ENCODE measurements at regions not wholly inside any gene's neighbourhood (a gene's known extent, or its start where the extent isn't known, plus 50 kb on each side); places are given as distances from the start of the nearest gene placed in this dataset.
A peak's percentile ranks its signal among the peaks of the same experiment; 100 is the strongest.

DNA sequence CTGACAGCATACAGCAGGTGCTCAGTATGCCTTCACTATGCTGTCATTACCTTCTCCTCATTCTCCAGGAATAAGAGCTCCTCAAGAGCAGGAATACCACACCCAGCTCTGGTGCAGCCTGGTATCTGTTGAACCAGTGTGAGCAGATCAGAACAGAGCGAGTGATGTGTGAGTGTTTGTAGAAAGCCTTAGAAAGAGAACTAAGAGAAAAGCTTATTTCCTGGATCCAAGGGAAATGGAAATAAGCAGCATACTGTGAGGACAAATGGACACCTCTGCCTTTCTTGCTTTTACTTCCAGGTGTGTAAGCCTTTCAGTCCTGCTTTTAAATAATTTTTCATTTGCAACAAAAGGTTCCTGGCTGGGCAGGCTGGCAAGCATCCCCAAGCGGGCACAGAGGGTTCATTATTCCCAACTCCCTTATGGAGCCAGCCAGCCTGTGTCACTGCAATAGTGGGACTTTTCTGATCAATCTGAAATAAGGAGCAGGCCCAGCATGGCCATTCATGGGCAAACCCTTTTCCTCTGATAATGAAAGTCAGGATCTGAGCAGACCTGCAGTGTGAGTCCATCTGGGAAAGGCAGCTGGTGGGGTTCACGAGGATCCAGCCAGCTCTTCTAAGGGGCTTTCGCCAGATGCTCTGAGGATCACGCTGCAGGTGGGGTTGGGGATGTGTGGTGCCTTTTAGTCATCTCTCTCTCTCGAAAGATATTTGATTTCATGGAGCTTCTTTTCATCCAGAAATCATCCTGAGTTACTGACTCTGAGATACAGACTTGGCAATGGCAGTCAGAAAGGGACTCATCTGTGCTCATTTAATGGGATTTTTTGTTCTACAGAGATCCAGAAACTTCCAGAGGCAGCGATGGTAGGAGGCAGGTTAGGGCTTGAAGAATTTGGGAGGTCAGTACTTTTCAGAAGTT lies 594.9 kb upstream of the CFAP20DC start:
- ATAC-seq (ENCODE audit: low FRiP score in 2 of 2) = no peak
- TF ChIP-seq, protein P1, sequence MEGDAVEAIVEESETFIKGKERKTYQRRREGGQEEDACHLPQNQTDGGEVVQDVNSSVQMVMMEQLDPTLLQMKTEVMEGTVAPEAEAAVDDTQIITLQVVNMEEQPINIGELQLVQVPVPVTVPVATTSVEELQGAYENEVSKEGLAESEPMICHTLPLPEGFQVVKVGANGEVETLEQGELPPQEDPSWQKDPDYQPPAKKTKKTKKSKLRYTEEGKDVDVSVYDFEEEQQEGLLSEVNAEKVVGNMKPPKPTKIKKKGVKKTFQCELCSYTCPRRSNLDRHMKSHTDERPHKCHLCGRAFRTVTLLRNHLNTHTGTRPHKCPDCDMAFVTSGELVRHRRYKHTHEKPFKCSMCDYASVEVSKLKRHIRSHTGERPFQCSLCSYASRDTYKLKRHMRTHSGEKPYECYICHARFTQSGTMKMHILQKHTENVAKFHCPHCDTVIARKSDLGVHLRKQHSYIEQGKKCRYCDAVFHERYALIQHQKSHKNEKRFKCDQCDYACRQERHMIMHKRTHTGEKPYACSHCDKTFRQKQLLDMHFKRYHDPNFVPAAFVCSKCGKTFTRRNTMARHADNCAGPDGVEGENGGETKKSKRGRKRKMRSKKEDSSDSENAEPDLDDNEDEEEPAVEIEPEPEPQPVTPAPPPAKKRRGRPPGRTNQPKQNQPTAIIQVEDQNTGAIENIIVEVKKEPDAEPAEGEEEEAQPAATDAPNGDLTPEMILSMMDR (IDR thresholded peaks at IDR 0.05) = no peak
- no peak for TF ChIP-seq POLR2AphosphoS5 (IDR thresholded peaks at IDR 0.05)
- no peak for TF ChIP-seq POLR2A (IDR thresholded peaks at IDR 0.05)
- no peak for TF ChIP-seq EP300 (IDR thresholded peaks at IDR 0.05)

DNA sequence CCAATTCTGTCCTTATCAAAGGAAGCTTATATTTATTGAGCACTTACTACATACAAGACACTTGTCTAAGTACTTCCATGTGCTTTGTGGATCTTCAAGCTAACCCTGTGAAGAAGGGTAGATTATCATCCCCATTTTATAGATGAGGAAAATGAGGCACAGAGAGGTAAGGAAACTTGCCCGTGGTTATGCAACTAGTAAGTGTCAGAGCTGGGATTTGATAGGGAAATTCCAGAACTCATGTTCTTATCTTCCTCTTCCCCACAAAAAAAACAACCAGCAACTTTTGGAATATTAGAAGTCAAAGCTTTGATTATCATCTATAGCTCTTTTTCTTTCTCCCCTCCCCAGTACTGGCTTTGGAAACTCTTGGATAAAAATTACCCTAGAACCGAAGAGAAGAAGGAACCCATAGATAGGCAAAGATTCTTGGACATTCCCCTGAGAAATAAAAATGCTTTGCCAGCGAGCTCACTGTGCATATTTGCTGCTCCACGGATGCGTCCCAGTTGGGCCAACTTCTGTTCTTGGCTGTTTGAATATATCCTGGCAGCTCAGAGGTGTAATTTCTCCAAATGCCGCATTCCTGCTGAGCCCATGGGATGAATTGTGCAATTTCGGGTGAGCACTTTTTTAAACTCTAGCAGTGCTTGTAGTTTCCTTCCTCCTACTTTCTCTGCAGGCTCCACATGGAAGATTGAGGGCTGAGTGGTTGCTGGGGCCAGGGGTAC lies 591.5 kb upstream of the CFAP20DC start:
- H3K27me3 ChIP-seq = no peaks in the 10 kb centered on the region
- TF ChIP-seq POLR2A (IDR thresholded peaks at IDR 0.05) (no peak), POLR2AphosphoS5 (IDR thresholded peaks at IDR 0.05) (peak in 1 of 2 donors; percentile 29)
- peaks cover 0 to 15% (median 7%) of the 10 kb centered on the region in 4 donors for H3K4me1 ChIP-seq
- WGBS, 2 donors = 42 to 46% methylated on average over 7 of the region's 7 CpGs
- ATAC-seq (ENCODE audit: low FRiP score in 2 of 2) = peak in 1 of 2 donors; percentile 88
- no peak overlapping the region for H3K4me3 ChIP-seq
- H3K36me3 ChIP-seq = no peaks in the 10 kb centered on the region
- H3K9me3 ChIP-seq = no peaks in the 10 kb centered on the region
- no peak overlapping the region for H3K27ac ChIP-seq
- DNase-seq = no peak

More for the DNA sequence above, 594.9 kb upstream of the CFAP20DC start:
- Histone ChIP-seq H3K9me3 (peaks cover 0 to 5% (median 0%) of the 10 kb centered on the region in 4 donors), H3K27ac (no peak overlapping the region), H3K27me3 (no peaks in the 10 kb centered on the region), H3K4me1 (peaks cover 0 to 15% (median 7%) of the 10 kb centered on the region in 4 donors), H3K4me3 (no peak overlapping the region), H3K36me3 (no peaks in the 10 kb centered on the region)
- no peak for DNase-seq
- 83 to 93% methylated on average over 7 of the region's 7 CpGs for WGBS, 2 donors

DNA sequence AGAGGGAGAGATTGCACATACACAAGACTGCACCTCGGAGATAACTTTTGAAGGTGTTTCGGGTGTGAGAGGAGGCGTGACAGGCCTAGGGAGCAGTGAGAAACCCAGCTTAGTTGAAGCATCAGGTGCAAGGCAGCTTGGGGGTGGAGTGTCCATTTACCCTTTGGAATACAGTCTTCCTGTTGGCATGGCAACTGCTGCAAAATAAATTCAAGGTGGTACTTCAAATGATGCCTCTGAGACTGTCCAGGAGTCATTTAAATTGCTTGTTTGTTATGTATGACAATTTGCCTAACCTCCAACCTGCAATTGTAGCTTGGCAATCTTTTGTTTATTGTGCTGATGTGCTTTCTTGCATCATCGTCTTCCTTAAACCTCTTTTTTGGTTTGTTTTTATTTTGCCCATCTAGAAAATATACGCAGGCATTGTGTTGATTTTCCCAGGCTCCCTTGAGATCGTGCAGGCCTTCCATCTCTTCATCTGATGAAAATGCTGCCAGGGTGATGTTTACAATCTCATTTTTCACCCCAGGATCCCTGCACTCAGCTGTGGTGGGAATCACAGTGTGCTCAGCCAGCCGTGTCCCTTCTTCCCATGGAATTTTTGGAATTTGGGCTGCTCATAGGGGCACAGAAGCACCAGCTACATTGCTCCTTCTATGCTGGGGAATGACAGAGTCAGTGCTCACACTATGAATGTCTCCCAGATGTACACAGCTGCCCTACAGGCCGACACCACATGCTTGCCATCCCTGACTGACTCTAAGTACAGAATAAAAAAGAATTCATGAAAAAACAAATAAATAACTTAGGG lies 583.1 kb upstream of the CFAP20DC start:
- Histone ChIP-seq H3K4me1 (no peaks in the 10 kb centered on the region), H3K27ac (no peak overlapping the region), H3K36me3 (no peaks in the 10 kb centered on the region), H3K4me3 (no peak overlapping the region), H3K9me3 (no peaks in the 10 kb centered on the region), H3K27me3 (no peaks in the 10 kb centered on the region)
- 76 to 79% methylated on average over 8 of the region's 8 CpGs for WGBS, 2 donors
- no peak for TF ChIP-seq EP300 (IDR thresholded peaks at IDR 0.05)
- TF ChIP-seq POLR2AphosphoS5 (IDR thresholded peaks at IDR 0.05) = no peak
- TF ChIP-seq, protein P1 (IDR thresholded peaks at IDR 0.05) = no peak
- TF ChIP-seq POLR2A (IDR thresholded peaks at IDR 0.05) = no peak
- peak in 1 of 2 donors; percentile 47 for ATAC-seq (ENCODE audit: low FRiP score in 2 of 2)
- no peak for DNase-seq

DNA sequence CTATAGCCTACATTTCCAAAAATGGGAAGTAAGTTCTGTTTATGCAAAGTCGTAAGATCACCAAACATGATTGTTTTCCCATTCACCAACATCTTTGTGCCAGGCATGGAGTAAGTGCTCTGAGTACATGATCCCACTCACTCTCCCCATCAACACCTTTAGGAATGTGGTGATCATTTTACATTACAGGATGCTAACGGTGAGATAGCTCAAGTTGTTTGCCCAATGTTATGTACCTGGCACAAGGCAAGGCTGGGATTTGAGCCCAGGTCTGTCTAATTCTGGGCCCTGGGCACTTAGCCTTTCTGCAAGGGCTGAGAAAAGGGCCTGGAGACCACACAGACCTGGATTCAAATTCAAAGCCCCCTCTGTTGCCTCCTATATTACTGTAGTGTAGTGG lies 581.7 kb upstream of the CFAP20DC start:
- 76 to 87% methylated on average over 2 of the region's 2 CpGs for WGBS, 2 donors
- H3K36me3 ChIP-seq = no peaks in the 10 kb centered on the region
- no peak for ATAC-seq (ENCODE audit: low FRiP score in 2 of 2)
- no peak overlapping the region for H3K4me3 ChIP-seq
- no peak for DNase-seq
- TF ChIP-seq POLR2AphosphoS5 (IDR thresholded peaks at IDR 0.05) (no peak), POLR2A (IDR thresholded peaks at IDR 0.05) (no peak), EP300 (IDR thresholded peaks at IDR 0.05) (no peak)
- TF ChIP-seq, protein P1 (IDR thresholded peaks at IDR 0.05) = no peak
- H3K4me1 ChIP-seq = no peaks in the 10 kb centered on the region
- no peak overlapping the region for H3K27ac ChIP-seq
- H3K9me3 ChIP-seq = no peaks in the 10 kb centered on the region
- no peaks in the 10 kb centered on the region for H3K27me3 ChIP-seq
